ENCODE measurements at regions not wholly inside any gene's neighbourhood (a gene's known extent, or its start where the extent isn't known, plus 50 kb on each side); places are given as distances from the start of the nearest gene placed in this dataset.

- TF ChIP-seq EZH2phosphoT487 (IDR thresholded peaks at IDR 0.05; ENCODE audit: borderline replicate concordance, low read depth, low read length) (no peak), CTCF (conservative IDR thresholded peaks at IDR 0.05; ENCODE audit: low read length) (no peak)
Measured at GRCh38 chr2:217459680-217460405, 543.0 kb downstream of the TNS1 start.
